Right atrium auricular region (tissue), 2 donors: ENCODE measurements at regions not wholly inside any gene's neighbourhood (a gene's known extent, or its start where the extent isn't known, plus 50 kb on each side); places are given as distances from the start of the nearest gene placed in this dataset.
"Not testable (repeated sequence)": the region's sequence is repeated elsewhere in the genome, so short reads cannot be mapped to it uniquely, and the experiment has no call there.

Experiments
- DNase-seq: peaks from one replicate; pipeline ENCODE4 v3.0.0-alpha.2; 2019; ENCODE audit warnings: low spot score
- H3K27ac ChIP-seq, 2 donors: fragments of 200-600 bp; sonication (generic); 1 replicate in 1 of 2; 2 replicates in 1 of 2; pipeline ENCODE4 v1.5.1; 2016 to 2019
- H3K27me3 ChIP-seq, 2 donors: fragments of 200-600 bp; sonication (generic); one replicate each; pipeline versions ENCODE4 v1.5.1 to v1.6.0; 2017 to 2019
- H3K36me3 ChIP-seq: fragments of 200-600 bp; sonication (generic); one replicate; pipeline ENCODE4 v1.5.1; 2016
- H3K4me1 ChIP-seq, 2 donors: fragments of 200-600 bp; sonication (generic); one replicate each; pipeline versions ENCODE4 v1.5.1 to v1.6.0; 2017 to 2019
- H3K4me3 ChIP-seq, 2 donors: fragments of 200-600 bp; sonication (generic); 1 replicate in 1 of 2; 2 replicates in 1 of 2; pipeline ENCODE4 v1.5.1; 2017 to 2019; ENCODE audit warnings: mild to moderate bottlenecking in 1 of 2, moderate library complexity in 1 of 2
- H3K9me3 ChIP-seq, 2 donors: fragments of 200-600 bp; sonication (generic); one replicate each; pipeline ENCODE4 v1.5.1; 2019
- TF ChIP-seq, protein P1 (sequence below), 2 donors: fragments of 200-600 bp; sonication (generic); IDR thresholded peaks; one replicate each; pipeline ENCODE4 v1.5.1; 2019; ENCODE audit warnings: antibody characterized with exemption in 2 of 2

DNA sequence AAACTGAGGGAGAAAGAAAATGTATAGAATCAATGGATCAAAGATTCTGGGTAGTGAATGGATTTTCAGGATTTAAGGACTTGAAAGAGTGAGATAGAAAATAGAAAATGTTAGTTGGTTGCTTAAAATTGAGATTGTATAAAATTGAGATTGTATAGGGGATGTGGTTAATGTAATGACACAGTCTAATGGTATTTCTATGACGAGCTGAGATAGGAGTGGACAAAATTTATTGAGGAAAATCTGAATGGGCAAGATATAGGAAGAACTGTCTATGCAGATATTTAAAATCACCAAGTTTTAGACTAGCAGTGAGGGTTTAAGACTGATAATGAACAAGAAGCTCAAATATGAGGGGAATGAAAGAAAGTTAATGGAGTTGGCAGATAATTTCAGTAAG is 406.6 kb downstream of the NYAP2 start:
- H3K4me3 ChIP-seq, result no peak overlapping the region
- no peak for DNase-seq
- TF ChIP-seq, protein P1, sequence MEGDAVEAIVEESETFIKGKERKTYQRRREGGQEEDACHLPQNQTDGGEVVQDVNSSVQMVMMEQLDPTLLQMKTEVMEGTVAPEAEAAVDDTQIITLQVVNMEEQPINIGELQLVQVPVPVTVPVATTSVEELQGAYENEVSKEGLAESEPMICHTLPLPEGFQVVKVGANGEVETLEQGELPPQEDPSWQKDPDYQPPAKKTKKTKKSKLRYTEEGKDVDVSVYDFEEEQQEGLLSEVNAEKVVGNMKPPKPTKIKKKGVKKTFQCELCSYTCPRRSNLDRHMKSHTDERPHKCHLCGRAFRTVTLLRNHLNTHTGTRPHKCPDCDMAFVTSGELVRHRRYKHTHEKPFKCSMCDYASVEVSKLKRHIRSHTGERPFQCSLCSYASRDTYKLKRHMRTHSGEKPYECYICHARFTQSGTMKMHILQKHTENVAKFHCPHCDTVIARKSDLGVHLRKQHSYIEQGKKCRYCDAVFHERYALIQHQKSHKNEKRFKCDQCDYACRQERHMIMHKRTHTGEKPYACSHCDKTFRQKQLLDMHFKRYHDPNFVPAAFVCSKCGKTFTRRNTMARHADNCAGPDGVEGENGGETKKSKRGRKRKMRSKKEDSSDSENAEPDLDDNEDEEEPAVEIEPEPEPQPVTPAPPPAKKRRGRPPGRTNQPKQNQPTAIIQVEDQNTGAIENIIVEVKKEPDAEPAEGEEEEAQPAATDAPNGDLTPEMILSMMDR (IDR thresholded peaks at IDR 0.05), result no peak
- H3K27me3 ChIP-seq, result no peaks in the 10 kb centered on the region
- no peaks in the 10 kb centered on the region for H3K36me3 ChIP-seq
- no peaks in the 10 kb centered on the region for H3K4me1 ChIP-seq
- H3K27ac ChIP-seq, result no peak overlapping the region
- no peaks in the 10 kb centered on the region for H3K9me3 ChIP-seq

DNA sequence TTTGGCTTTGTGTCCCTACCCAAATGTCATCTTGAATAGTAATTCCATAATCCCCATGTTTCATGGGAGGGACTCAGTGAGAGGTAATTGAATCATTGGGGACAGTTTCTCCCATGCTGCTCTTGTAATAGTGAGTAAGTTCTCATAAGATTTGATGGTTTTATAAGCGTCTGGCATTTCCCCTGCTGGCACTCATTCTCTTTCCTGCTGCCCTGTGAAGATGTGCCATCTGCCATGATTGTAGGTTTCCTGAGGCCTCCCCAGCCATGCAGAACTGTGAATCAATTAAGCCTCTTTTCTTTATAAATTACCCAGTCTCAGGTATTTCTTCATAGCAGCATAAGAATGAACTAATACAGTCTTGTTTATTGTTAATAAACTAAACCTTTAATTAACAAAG is 402.6 kb downstream of the NYAP2 start:
- H3K27me3 ChIP-seq, DNase-seq, H3K9me3 ChIP-seq, H3K4me1 ChIP-seq, H3K36me3 ChIP-seq, H3K27ac ChIP-seq, H3K4me3 ChIP-seq: not testable (repeated sequence)

DNA sequence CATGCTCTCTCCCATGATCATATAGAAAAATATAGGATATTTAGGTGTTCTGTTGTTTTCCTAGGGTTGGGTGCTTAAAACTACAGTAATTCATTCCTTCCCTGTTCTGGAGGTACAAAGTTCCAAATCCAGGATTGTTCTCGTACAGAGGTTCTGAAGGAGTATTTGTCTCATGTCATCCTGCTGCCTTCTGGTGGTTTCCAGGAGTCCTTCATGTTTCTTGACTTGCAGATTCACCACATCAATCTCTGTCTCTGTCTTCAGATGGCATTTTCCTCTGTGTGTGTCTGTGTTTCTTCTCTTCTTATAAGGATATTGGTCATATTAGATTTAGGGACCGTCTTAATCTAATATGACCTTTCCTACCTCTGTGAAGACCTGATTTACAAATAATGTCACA is 397.9 kb downstream of the NYAP2 start:
- no peaks in the 10 kb centered on the region for H3K9me3 ChIP-seq
- TF ChIP-seq, protein P1 (IDR thresholded peaks at IDR 0.05), result peak in 1 of 2 donors; percentile 29

DNA sequence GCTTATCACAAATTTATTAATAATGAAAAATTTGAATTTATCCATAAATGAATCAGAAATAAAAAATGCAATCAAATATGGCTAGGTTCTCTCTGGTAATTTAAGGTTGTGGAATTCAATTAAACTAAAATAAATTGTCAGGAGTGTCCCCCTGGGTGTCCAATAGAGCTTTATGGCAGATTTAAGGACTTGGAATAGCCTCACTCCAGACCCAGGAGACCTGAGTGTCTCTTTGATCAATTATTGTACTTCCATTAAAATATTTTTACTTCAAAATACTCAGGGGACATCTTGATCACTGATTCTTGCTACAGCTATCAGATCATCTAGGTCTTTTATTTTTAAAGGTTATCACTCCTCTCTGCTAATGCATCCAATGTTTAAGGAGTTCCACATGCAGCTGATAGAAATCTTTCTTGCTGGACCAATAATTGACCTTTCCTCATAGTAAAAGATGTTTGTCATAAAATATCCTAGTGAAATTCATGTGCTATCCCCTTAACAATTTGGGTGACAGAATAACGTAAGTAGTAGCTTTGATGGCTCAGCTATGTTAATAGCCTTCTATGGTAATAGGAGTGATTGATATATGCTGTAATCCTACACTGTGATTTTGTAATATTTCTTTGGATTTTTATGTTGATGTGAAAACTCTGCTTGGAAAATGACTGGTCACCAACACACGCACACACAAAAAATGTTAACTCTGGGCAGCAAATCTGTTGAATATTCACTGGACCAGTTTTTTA is 395.3 kb downstream of the NYAP2 start:
- TF ChIP-seq, protein P1 (IDR thresholded peaks at IDR 0.05), result no peak
- Histone ChIP-seq H3K36me3 (no peaks in the 10 kb centered on the region), H3K27ac (no peak overlapping the region)

More for the DNA sequence above, 397.9 kb downstream of the NYAP2 start:
- H3K36me3 ChIP-seq, result no peaks in the 10 kb centered on the region
- no peak overlapping the region for H3K27ac ChIP-seq
- DNase-seq, result no peak
- H3K4me1 ChIP-seq, result no peaks in the 10 kb centered on the region
- no peak overlapping the region for H3K4me3 ChIP-seq
- no peaks in the 10 kb centered on the region for H3K27me3 ChIP-seq

DNA sequence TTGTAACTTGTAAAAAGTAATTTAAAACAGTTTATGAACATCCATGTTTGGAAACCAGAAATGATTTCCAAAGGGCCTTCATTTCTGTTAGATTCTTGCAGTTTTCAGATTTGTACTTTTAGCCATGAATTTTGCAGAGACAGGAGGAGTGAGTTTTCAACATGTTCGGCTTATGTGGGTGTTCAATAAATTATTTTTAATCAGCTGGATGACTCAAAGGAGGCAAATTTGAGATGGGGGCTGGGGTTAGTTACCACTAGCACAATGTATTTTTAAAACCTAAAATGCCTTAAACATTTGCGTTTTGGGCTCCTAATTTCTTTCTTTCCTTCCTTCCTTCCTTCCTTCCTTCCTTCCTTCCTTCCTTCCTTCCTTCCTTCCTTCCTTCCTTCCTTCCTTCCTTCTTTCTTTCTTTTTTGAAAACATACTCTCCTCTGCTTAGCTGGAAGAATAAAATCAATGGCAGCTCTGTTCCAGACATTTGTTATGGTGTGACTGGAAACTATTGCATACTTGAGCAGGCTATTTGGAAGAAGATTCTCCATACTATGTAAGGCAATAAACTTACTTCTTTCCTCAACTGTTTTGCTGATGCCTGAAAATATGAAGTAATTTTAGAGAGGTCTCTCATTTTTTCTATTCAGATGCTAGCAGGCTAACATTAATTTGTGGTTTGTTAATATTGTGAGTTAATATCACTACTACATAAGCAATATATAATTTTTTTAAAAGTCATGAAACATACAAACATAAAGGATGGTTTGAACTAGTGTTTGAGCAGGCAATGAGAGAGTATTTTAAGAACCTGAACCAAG is 394.4 kb downstream of the NYAP2 start:
- H3K36me3 ChIP-seq, result no peaks in the 10 kb centered on the region
- no peaks in the 10 kb centered on the region for H3K4me1 ChIP-seq
- no peak for DNase-seq
- no peaks in the 10 kb centered on the region for H3K9me3 ChIP-seq
- no peak overlapping the region for H3K4me3 ChIP-seq
- TF ChIP-seq, protein P1 (IDR thresholded peaks at IDR 0.05), result no peak
- no peaks in the 10 kb centered on the region for H3K27me3 ChIP-seq
- H3K27ac ChIP-seq, result no peak overlapping the region

More for the DNA sequence above, 395.3 kb downstream of the NYAP2 start:
- no peaks in the 10 kb centered on the region for H3K4me1 ChIP-seq
- H3K4me3 ChIP-seq, result no peak overlapping the region
- DNase-seq, result no peak
- H3K9me3 ChIP-seq, result no peaks in the 10 kb centered on the region
- H3K27me3 ChIP-seq, result no peaks in the 10 kb centered on the region

DNA sequence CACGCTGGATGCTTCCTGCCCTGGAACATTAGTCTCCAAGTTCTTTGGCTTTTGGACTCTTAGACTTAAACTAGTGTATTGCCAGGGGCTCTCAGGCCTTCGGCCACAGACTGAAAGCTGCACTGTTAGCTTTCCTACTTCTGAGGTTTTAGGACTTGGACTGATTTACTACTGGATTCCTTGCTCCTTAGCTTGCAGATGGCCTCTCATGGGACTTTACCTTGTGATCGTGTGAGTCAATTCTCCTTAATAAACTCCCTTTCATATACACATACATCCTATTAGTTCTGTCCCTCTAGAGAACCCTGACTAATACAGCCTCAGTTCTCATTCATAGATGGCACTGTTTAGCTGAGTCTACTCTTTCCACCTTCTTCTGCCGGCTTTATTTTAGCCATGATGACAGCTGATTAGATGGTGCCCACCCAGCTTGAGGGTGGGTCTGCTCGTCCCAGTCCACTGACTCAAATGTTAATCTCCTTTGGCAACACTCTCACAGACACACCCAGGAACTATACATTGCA is 389.1 kb downstream of the NYAP2 start:
- Histone ChIP-seq H3K27ac (no peak overlapping the region), H3K27me3 (no peaks in the 10 kb centered on the region), H3K4me3 (no peak overlapping the region), H3K36me3 (no peaks in the 10 kb centered on the region), H3K4me1 (no peaks in the 10 kb centered on the region), H3K9me3 (no peaks in the 10 kb centered on the region)
- TF ChIP-seq, protein P1 (IDR thresholded peaks at IDR 0.05), result no peak
- DNase-seq, result no peak
